Suppressor macrophage treated with lipopolysaccharide for 1 hour (primary cell): ENCODE measurements at regions not wholly inside any gene's neighbourhood (a gene's known extent, or its start where the extent isn't known, plus 50 kb on each side); places are given as distances from the start of the nearest gene placed in this dataset.
A peak's percentile ranks its signal among the peaks of the same experiment; 100 is the strongest.

Experiments used
- DNase-seq, 3 donors: peaks; one replicate each; pipeline ENCODE4 v3.0.0-alpha.2; 2020 to 2022

- DNase-seq: peak; percentile 76 to 84 (median 83)
Measured at GRCh38 chr11:122170815-122171475, 54.9 kb upstream of the BLID start.

GRCh38 chr11:122168218-122168617, 52.2 kb upstream of the BLID start:
- no peak for DNase-seq

- peak in 2 of 3 donors; percentile 27 to 29 for DNase-seq
Measured at GRCh38 chr11:122167100-122167499, 51.1 kb upstream of the BLID start.

DNA sequence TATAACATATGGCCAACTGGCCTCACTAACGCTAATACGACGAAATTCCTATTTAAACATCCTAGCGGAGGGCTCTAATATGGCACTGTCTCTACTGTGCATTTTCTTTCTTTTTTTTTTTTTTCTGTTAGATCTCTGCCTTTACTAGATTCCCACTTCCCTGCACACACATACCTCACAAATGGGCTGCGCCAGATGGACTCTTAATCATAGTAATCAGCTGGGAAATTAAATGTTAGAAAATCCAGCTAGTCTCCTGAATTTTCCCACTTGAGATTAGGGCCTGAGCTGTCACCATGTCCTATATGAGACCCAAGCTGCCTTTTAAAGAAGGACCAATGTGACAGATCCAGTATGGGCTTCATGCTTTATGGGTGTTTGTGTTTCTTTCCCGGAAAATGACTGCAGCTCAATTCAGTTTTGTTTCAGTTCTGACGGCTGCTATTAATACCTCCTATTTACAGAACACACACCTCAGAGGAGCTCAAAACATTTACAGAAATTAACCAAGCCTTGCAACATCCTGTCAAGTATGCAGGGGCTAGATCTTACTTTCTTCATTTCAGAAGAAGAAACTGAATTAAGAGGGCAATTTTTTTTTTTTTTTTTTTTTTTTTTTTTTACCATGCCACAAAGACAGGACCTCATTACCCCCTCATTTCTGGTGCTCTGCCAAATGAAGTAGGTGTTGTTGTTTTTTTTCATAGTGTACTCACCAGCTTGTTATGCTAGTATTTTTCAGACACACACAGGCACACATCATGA, 49.8 kb upstream of the BLID start:
- no peak for DNase-seq
